NT2/D1 (cell line): ENCODE measurements at regions not wholly inside any gene's neighbourhood (a gene's known extent, or its start where the extent isn't known, plus 50 kb on each side); places are given as distances from the start of the nearest gene placed in this dataset.

Experiments
- DNase-seq: peaks from one replicate; pipeline ENCODE4 v3.0.0-alpha.2; 2011; ENCODE audit warnings: low read depth, low spot score
- H3K27me3 ChIP-seq: 2 replicates; pipeline ENCODE4 v1.6.0; 2011; ENCODE audit warnings: mild to moderate bottlenecking; ENCODE audit not compliant: insufficient read length, insufficient read depth
- H3K36me3 ChIP-seq: 2 replicates; pipeline ENCODE4 v1.6.1; 2011; ENCODE audit warnings: mild to moderate bottlenecking, low read length, mixed read lengths; ENCODE audit not compliant: insufficient read depth, insufficient read length
- H3K4me1 ChIP-seq: 2 replicates; pipeline ENCODE4 v1.5.1; 2011; ENCODE audit not compliant: insufficient read depth, insufficient read length
- H3K4me3 ChIP-seq: 2 replicates; pipeline ENCODE4 v1.5.1; 2011; ENCODE audit warnings: low read depth; ENCODE audit not compliant: insufficient read length
- H3K9ac ChIP-seq: 2 replicates; pipeline ENCODE4 v1.6.0; 2011; ENCODE audit warnings: low read depth; ENCODE audit not compliant: insufficient read length
- H3K9me3 ChIP-seq: 2 replicates; pipeline ENCODE4 v1.5.1; 2011; ENCODE audit warnings: mild to moderate bottlenecking, low read length; ENCODE audit not compliant: insufficient read depth
- SUZ12 ChIP-seq: IDR thresholded peaks from 2 replicates; pipeline ENCODE4 v1.6.1; 2011; ENCODE audit not compliant: insufficient read length, insufficient read depth; ENCODE audit errors: extremely low read depth
- YY1 ChIP-seq: IDR thresholded peaks from 2 replicates; pipeline ENCODE4 v1.6.1; 2011; ENCODE audit not compliant: insufficient read length, insufficient read depth
- ZNF274 ChIP-seq: IDR thresholded peaks from 2 replicates; pipeline ENCODE4 v1.6.1; 2011; ENCODE audit warnings: mild to moderate bottlenecking, low read depth, low read length

DNA sequence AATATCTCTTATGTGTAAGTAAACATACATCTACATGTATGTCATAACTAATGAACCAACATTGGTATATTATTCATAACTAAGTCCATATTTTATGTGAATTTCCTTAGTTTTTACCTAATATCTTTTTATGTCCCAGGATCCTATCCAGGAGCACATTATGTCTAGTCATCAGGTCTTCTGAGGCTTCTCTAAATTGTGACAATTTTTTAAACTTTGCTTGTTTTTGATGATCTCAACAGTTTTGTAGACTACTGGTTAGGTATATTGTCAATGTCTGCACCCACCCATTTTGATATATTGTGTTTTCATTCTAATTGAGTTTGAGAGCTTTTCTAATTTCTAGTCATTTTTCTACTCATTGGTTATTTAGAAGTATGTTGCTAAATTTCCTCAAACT is 288.2 kb upstream of the DIO3 start:
- Histone ChIP-seq H3K4me3 (no peak overlapping the region), H3K27me3 (no peaks in the 10 kb centered on the region), H3K36me3 (no peaks in the 10 kb centered on the region), H3K9ac (no peak overlapping the region), H3K9me3 (no peaks in the 10 kb centered on the region), H3K4me1 (peaks cover 2% of the 10 kb centered on the region)
- TF ChIP-seq SUZ12 (no peak), ZNF274 (no peak), YY1 (no peak)
- DNase-seq, result no peak

DNA sequence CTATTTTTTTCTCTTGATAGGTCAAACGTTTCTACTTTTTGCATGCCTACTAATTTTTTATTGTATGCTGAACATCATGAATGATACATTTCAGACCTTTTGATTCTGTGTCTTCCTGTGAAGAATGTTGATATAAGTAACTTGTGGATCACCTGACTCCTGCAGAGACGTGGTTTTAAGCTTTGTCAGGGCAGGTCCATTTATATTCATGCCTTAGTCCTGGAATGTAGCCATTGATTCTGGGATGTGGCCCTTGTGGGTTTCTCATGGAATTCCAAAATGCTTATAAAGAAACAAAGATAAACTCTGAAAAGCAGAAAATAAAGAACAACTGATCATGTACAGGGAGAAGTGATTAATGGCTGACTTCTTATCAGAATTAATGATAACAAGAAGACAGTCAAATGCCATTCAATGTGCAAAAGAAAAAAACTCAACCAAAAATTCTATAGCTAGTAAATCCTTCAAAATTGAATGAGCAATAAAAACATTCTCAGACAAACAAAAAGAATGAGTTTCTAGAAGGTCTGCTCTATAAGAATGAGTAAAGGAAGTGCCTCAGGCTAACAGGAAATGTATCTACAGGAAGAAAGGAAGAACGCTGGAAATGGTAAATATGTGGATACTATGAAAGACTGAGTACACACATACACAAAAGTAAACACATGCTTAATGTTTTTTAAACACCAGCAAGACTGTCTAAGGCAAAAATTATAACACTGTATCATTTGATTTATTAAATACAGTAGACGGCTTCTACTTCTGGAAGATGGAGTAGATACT is 284.8 kb upstream of the DIO3 start:
- no peaks in the 10 kb centered on the region for H3K36me3 ChIP-seq
- TF ChIP-seq YY1 (no peak), ZNF274 (no peak), SUZ12 (no peak)
- peak; percentile 3 for DNase-seq
- H3K27me3 ChIP-seq, result no peaks in the 10 kb centered on the region
- no peak overlapping the region for H3K4me3 ChIP-seq
- H3K4me1 ChIP-seq, result peaks cover 2% of the 10 kb centered on the region
- H3K9me3 ChIP-seq, result no peaks in the 10 kb centered on the region
- H3K9ac ChIP-seq, result no peak overlapping the region

DNA sequence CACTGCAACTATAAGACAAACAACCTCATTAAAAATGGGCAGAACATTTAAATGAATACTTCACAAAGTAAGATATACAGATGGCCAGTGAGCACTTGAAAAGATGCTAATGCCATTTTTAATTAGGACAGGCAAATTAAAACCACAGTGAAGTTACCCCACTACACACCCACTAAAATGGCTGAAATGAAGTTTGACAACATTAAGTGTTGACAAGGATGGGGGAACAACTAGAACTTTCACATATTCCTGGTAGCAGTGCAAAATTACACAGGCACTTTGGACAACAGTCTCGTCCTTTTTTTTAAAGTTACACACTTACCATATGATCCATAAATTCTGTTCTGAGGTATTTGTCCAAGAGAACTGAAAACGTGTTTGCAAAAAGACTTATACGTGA is 278.9 kb upstream of the DIO3 start:
- no peak for TF ChIP-seq ZNF274
- no peak for TF ChIP-seq YY1
- no peak for TF ChIP-seq SUZ12
- Histone ChIP-seq H3K9me3 (no peaks in the 10 kb centered on the region), H3K36me3 (no peaks in the 10 kb centered on the region), H3K9ac (no peak overlapping the region), H3K4me1 (peaks cover 2% of the 10 kb centered on the region), H3K4me3 (no peak overlapping the region), H3K27me3 (no peaks in the 10 kb centered on the region)
- no peak for DNase-seq

DNA sequence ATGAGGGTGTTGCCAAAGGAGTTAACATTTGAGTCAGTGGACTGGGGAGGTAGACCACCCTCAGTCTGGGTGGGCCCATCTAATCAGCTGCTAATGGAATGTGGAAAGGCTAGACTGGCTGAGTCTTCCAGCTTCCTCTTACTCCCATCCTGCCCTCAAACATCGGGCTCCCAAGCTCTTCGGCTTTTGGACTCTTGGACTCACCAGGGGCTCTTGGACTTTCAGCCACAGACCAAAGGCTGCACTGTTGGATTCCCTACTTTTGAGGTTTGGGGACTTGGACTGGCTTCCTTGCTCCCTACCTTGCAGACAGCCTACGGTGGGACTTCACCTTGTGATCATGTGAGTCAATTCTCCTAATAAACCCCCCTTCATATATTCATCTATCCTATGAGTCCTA is 276.6 kb upstream of the DIO3 start:
- H3K9me3 ChIP-seq, result no peaks in the 10 kb centered on the region
- peaks cover 5% of the 10 kb centered on the region for H3K4me1 ChIP-seq
- H3K9ac ChIP-seq, result no peak overlapping the region
- DNase-seq, result no peak
- TF ChIP-seq SUZ12 (no peak), YY1 (no peak), ZNF274 (no peak)
- H3K36me3 ChIP-seq, result no peaks in the 10 kb centered on the region
- H3K4me3 ChIP-seq, result no peak overlapping the region
- H3K27me3 ChIP-seq, result no peaks in the 10 kb centered on the region

DNA sequence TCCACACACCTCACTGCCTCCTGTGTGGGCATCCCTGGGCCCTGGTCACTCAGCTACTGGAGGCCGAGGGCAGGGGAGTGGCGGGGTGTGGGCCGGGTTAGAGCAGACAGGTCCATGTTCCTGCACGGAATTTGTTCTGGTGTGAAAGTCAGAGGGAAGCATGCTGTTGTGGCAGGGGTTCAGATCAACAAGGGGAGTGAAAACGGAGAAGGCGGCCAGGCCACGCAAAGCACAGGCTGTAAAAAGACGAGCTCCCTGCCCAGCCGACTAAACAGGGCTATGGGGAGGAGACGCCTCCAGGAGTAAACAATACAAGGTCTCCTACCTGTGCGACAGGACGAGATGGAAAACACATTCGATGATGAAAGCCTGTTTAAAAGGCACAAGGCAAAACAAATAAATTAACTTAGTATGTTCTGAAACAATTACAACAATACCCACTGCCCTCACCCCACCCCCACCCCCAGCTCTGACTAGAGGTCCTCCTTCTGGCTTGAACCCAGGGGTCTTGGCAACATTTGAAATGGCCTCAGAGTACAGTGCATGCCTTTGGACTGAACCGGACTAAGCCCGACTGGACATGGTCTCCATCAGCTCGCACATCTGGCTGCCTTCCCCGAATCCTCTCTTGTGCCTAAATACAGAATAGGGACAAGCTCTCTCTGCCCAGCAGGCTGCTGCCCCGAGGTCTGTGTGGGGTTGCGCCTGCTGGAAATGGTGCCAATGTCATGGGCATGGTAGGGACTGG is 274.9 kb upstream of the DIO3 start:
- peaks cover 9% of the 10 kb centered on the region for H3K4me1 ChIP-seq
- no peaks in the 10 kb centered on the region for H3K9me3 ChIP-seq
- H3K4me3 ChIP-seq, result no peak overlapping the region
- H3K27me3 ChIP-seq, result no peaks in the 10 kb centered on the region
- TF ChIP-seq ZNF274, result no peak
- TF ChIP-seq SUZ12, result no peak
- TF ChIP-seq YY1, result no peak
- no peak overlapping the region for H3K9ac ChIP-seq
- no peak for DNase-seq
- H3K36me3 ChIP-seq, result no peaks in the 10 kb centered on the region

DNA sequence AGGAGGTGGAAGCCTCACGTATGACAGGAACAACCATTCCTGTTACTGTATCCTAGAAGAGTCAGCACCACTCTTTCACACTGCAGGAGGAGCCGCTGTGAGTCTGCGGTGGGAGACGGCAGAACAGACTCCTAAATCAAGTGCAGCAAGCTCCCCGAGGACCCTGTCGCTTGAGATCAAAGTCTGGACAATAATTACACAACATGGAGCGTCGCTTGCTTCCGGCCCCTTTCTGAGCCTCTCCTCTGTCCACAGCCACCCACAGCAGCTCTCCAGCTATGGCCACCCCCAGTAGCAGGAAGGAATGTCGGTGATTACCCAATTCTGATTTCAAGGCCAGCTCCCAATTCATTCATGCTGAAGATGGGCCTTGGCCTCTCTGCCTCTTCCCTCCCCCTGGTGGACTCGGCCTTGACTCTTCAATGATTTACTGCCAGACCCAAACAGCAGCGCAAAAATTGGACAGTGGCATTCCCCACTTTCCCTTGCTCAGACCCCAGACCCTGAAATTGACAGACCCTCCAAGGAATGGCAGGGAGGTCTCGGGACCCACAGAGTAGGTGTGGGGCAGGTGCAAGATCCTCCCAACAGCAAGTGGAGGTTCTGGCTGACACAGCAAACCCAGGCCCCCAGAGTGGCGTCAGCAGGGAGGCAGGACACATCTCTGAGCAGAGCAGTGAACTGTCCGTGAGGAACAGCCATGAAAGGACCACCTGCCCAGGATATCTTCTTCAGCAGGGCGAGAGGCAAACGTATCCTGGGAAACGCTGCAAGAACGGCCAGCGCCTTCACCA is 272.7 kb upstream of the DIO3 start:
- H3K4me1 ChIP-seq, result peaks cover 9% of the 10 kb centered on the region

DNA sequence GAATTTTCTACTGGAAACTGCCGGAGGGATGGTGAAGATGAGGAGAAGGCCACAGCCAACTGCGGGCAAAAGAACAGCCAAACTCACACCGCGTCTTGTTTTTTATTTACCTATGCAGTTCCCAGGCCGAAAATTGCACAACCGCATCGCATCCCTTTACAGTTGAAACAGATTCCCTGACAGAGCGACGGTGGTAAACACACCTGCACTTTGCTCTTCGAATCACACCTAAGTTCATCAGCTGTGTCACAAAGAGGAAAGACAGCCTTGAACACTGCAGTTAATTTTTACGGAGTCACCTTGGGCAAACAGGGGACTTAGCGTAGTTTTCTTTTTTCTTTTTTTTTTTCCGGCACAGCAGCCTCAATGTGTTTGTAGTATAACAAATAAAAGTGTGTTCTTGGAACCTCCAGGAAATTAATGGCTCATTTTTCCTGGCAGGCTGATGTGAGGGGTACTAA is 272.0 kb upstream of the DIO3 start:
- peaks cover 9% of the 10 kb centered on the region; the same call in 1 of the 2 replicates for H3K9me3 ChIP-seq
- DNase-seq, result no peak
- H3K27me3 ChIP-seq, result no peaks in the 10 kb centered on the region
- H3K9ac ChIP-seq, result no peak overlapping the region
- no peak overlapping the region for H3K4me3 ChIP-seq
- no peaks in the 10 kb centered on the region for H3K36me3 ChIP-seq
- no peak for TF ChIP-seq SUZ12
- TF ChIP-seq ZNF274, result no peak
- TF ChIP-seq YY1, result no peak
- H3K4me1 ChIP-seq, result peaks cover 9% of the 10 kb centered on the region

More for the DNA sequence above, 272.7 kb upstream of the DIO3 start:
- Histone ChIP-seq H3K9me3 (peaks cover 2% of the 10 kb centered on the region; the same call in 1 of the 2 replicates), H3K36me3 (no peaks in the 10 kb centered on the region), H3K27me3 (no peaks in the 10 kb centered on the region), H3K9ac (no peak overlapping the region), H3K4me3 (no peak overlapping the region)
- no peak for TF ChIP-seq SUZ12
- no peak for TF ChIP-seq ZNF274
- no peak for TF ChIP-seq YY1
- DNase-seq, result no peak
